Uterus (tissue), 3 donors: ENCODE measurements at regions not wholly inside any gene's neighbourhood (a gene's known extent, or its start where the extent isn't known, plus 50 kb on each side); places are given as distances from the start of the nearest gene placed in this dataset.

Experiments used
- DNase-seq, 2 donors: peaks; one replicate each; pipeline ENCODE4 v3.0.0-alpha.2; 2019 to 2020
- H3K27ac ChIP-seq, 2 donors: fragments of 200-600 bp; sonication (generic); 1 replicate in 1 of 2; 2 replicates in 1 of 2; pipeline ENCODE4 v1.5.1; 2016 to 2018
- H3K27me3 ChIP-seq, 2 donors: fragments of 200-600 bp; sonication (generic); one replicate each; pipeline ENCODE4 v1.5.1; 2018 to 2019; ENCODE audit warnings: control low read depth in 1 of 2
- H3K36me3 ChIP-seq, 2 donors: fragments of 200-600 bp; sonication (generic); one replicate each; pipeline ENCODE4 v1.5.1; 2019; ENCODE audit warnings: control low read depth in 1 of 2
- H3K4me1 ChIP-seq, 2 donors: fragments of 200-600 bp; sonication (generic); one replicate each; pipeline ENCODE4 v1.5.1; 2018 to 2019; ENCODE audit warnings: control low read depth in 1 of 2
- H3K4me3 ChIP-seq, 2 donors: fragments of 200-600 bp; sonication (generic); 1 replicate in 1 of 2; 2 replicates in 1 of 2; pipeline ENCODE4 v1.5.1; 2018 to 2019; ENCODE audit warnings: mild to moderate bottlenecking in 1 of 2
- H3K9me3 ChIP-seq, 2 donors: fragments of 200-600 bp; sonication (generic); one replicate each; pipeline ENCODE4 v1.5.1; 2019; ENCODE audit warnings: control low read depth in 1 of 2
- CTCF ChIP-seq, 4 experiments: fragments of 200-600 bp in 2 of 4; fragments of 450-650 bp in 2 of 4; sonication (generic) in 2 of 4; IDR thresholded peaks; one replicate each; pipeline ENCODE4 v1.5.1; 2016 to 2019; ENCODE audit warnings: antibody characterized with exemption in 4 of 4, mild to moderate bottlenecking in 2 of 4, moderate library complexity in 1 of 4
- POLR2A ChIP-seq, 2 donors: fragments of 450-650 bp; IDR thresholded peaks; one replicate each; pipeline ENCODE4 v1.6.1; 2016; ENCODE audit warnings: antibody characterized with exemption in 2 of 2, mild to moderate bottlenecking in 1 of 2, moderate library complexity in 1 of 2
- intact Hi-C: fragments of 100-400 bp; cut with DNase I; formaldehyde crosslinking; loops from one replicate; pipeline ENCODE4 v1.15.1; 2023; ENCODE audit warnings: low total_unique reads
- donor health status: DM: yes; HTN: yes; CAD: no.

- H3K27me3 ChIP-seq = no peaks in the 10 kb centered on the region
- DNase-seq = no peak
- intact Hi-C loops = no loop called here
- no peak for TF ChIP-seq CTCF (IDR thresholded peaks at IDR 0.05)
- no peak for TF ChIP-seq POLR2A (IDR thresholded peaks at IDR 0.05)
- H3K36me3 ChIP-seq = no peaks in the 10 kb centered on the region
- no peak overlapping the region for H3K27ac ChIP-seq
- no peaks in the 10 kb centered on the region for H3K4me1 ChIP-seq
- H3K4me3 ChIP-seq = no peak overlapping the region
- no peaks in the 10 kb centered on the region for H3K9me3 ChIP-seq
Observed at GRCh38 chr16:73714976-73715375, 581.6 kb upstream of the PSMD7 start.

- Histone ChIP-seq H3K27me3 (no peaks in the 10 kb centered on the region), H3K9me3 (no peaks in the 10 kb centered on the region), H3K36me3 (no peaks in the 10 kb centered on the region), H3K27ac (no peak overlapping the region), H3K4me1 (no peaks in the 10 kb centered on the region), H3K4me3 (no peak overlapping the region)
- TF ChIP-seq POLR2A (IDR thresholded peaks at IDR 0.05) (no peak), CTCF (IDR thresholded peaks at IDR 0.05) (no peak)
- intact Hi-C loops = no loop called here
- DNase-seq = no peak
Observed at GRCh38 chr16:73713778-73714495, 582.7 kb upstream of the PSMD7 start.

- H3K4me3 ChIP-seq = no peak overlapping the region
- H3K4me1 ChIP-seq = no peaks in the 10 kb centered on the region
- H3K27me3 ChIP-seq = no peaks in the 10 kb centered on the region
- intact Hi-C loops = no loop called here
- no peak for DNase-seq
- no peaks in the 10 kb centered on the region for H3K9me3 ChIP-seq
- H3K36me3 ChIP-seq = no peaks in the 10 kb centered on the region
- no peak overlapping the region for H3K27ac ChIP-seq
- TF ChIP-seq CTCF (IDR thresholded peaks at IDR 0.05) (no peak), POLR2A (IDR thresholded peaks at IDR 0.05) (no peak)
Observed at GRCh38 chr16:73713251-73713650, 583.4 kb upstream of the PSMD7 start.

- TF ChIP-seq CTCF (IDR thresholded peaks at IDR 0.05) (no peak), POLR2A (IDR thresholded peaks at IDR 0.05) (no peak)
- DNase-seq = no peak
- Histone ChIP-seq H3K4me3 (no peak overlapping the region), H3K36me3 (no peaks in the 10 kb centered on the region), H3K9me3 (no peaks in the 10 kb centered on the region), H3K27me3 (no peaks in the 10 kb centered on the region), H3K27ac (no peak overlapping the region), H3K4me1 (no peaks in the 10 kb centered on the region)
- intact Hi-C loops = no loop called here
Observed at GRCh38 chr16:73711406-73712080, 585.1 kb upstream of the PSMD7 start.

GRCh38 chr16:73710526-73710925, 586.1 kb upstream of the PSMD7 start:
- TF ChIP-seq POLR2A (IDR thresholded peaks at IDR 0.05) (no peak), CTCF (IDR thresholded peaks at IDR 0.05) (no peak)
- intact Hi-C loops = no loop called here
- DNase-seq = no peak

More at GRCh38 chr16:73710526-73710925, 586.1 kb upstream of the PSMD7 start:
- Histone ChIP-seq H3K27me3 (no peaks in the 10 kb centered on the region), H3K4me1 (no peaks in the 10 kb centered on the region), H3K27ac (no peak overlapping the region), H3K4me3 (no peak overlapping the region), H3K36me3 (no peaks in the 10 kb centered on the region), H3K9me3 (no peaks in the 10 kb centered on the region)
